Peyer's patch (tissue), 4 donors: ENCODE measurements at regions not wholly inside any gene's neighbourhood (a gene's known extent, or its start where the extent isn't known, plus 50 kb on each side); places are given as distances from the start of the nearest gene placed in this dataset.
A peak's percentile ranks its signal among the peaks of the same experiment; 100 is the strongest.
"Not testable (repeated sequence)": the region's sequence is repeated elsewhere in the genome, so short reads cannot be mapped to it uniquely, and the experiment has no call there.

Source experiments
- DNase-seq, 3 donors: peaks; one replicate each; pipeline ENCODE4 v3.0.0-alpha.2; 2017 to 2019
- H3K27ac ChIP-seq, 4 donors: fragments of 200-600 bp; sonication (generic); one replicate each; pipeline ENCODE4 v1.5.1; 2016 to 2019
- H3K27me3 ChIP-seq, 2 donors: fragments of 200-600 bp; sonication (generic); one replicate each; pipeline ENCODE4 v1.5.1; 2019
- H3K36me3 ChIP-seq, 3 donors: fragments of 200-600 bp; sonication (generic); one replicate each; pipeline ENCODE4 v1.5.1; 2016 to 2019
- H3K4me1 ChIP-seq, 4 donors: fragments of 200-600 bp; sonication (generic); one replicate each; pipeline ENCODE4 v1.5.1; 2016 to 2019
- H3K4me3 ChIP-seq, 4 donors: fragments of 200-600 bp; sonication (generic); 1 replicate in 3 of 4; 2 replicates in 1 of 4; pipeline ENCODE4 v1.5.1; 2016 to 2019; ENCODE audit warnings: mild to moderate bottlenecking in 1 of 4
- H3K9me3 ChIP-seq, 4 donors: fragments of 200-600 bp; sonication (generic); one replicate each; pipeline ENCODE4 v1.5.1; 2016 to 2019; ENCODE audit warnings: mild to moderate bottlenecking in 1 of 4
- CTCF ChIP-seq, 6 experiments: fragments of 450-650 bp in 4 of 6; fragments of 200-600 bp in 2 of 6; sonication (generic) in 1 of 6; IDR thresholded peaks; one replicate each; pipeline ENCODE4 v1.5.1; 2017 to 2019; ENCODE audit warnings: antibody characterized with exemption in 6 of 6, mild to moderate bottlenecking in 3 of 6, moderate library complexity in 1 of 6
- POLR2A ChIP-seq, 2 donors: fragments of 450-650 bp; IDR thresholded peaks; one replicate each; pipeline ENCODE4 v1.5.1; 2017; ENCODE audit warnings: antibody characterized with exemption in 2 of 2, mild to moderate bottlenecking in 2 of 2, moderate library complexity in 2 of 2

- no peak for DNase-seq
- peaks cover 0 to 3% (median 0%) of the 10 kb centered on the region in 4 donors for H3K9me3 ChIP-seq
- no peaks in the 10 kb centered on the region for H3K4me1 ChIP-seq
- H3K27me3 ChIP-seq, result no peaks in the 10 kb centered on the region
- no peak overlapping the region for H3K27ac ChIP-seq
- TF ChIP-seq CTCF (IDR thresholded peaks at IDR 0.05), result no peak
- TF ChIP-seq POLR2A (IDR thresholded peaks at IDR 0.05), result no peak
- no peak overlapping the region for H3K4me3 ChIP-seq
- no peaks in the 10 kb centered on the region for H3K36me3 ChIP-seq
These were observed 93.8 kb upstream of the EPB41L4A start for GRCh38 chr5:112512901-112513300.

DNA sequence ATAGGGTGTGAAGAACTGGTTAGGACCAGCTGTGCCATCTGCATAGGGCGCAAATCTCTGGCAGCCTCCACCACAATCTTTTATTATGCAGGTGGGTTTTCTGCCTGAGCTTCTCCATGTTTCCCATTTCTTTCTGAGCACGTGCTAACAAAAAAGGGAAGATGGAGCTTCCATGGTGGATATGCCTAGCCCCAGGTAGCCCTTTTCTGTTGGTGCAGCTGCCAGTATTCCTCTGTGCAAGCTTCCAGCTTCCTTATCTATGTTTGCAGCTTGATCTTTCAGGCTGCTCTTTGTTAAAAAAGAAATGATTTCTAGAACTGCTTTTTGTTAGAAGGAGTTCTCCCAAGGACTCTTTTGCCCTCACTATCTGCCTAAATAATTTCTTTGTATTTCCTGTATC lies 95.0 kb upstream of the EPB41L4A start:
- no peak overlapping the region for H3K4me3 ChIP-seq
- peaks cover 0 to 3% (median 0%) of the 10 kb centered on the region in 4 donors for H3K9me3 ChIP-seq
- H3K36me3 ChIP-seq, result no peaks in the 10 kb centered on the region
- H3K27me3 ChIP-seq, result no peaks in the 10 kb centered on the region
- no peak overlapping the region for H3K27ac ChIP-seq
- no peak for DNase-seq
- TF ChIP-seq CTCF (IDR thresholded peaks at IDR 0.05) (no peak), POLR2A (IDR thresholded peaks at IDR 0.05) (no peak)
- no peaks in the 10 kb centered on the region for H3K4me1 ChIP-seq

GRCh38 chr5:112520474-112520873 lies 101.4 kb upstream of the EPB41L4A start:
- not testable (repeated sequence) for H3K27me3 ChIP-seq, H3K36me3 ChIP-seq, H3K4me3 ChIP-seq, H3K9me3 ChIP-seq, H3K4me1 ChIP-seq, DNase-seq
- H3K27ac ChIP-seq, result peak overlapping the region in 2 of 4 donors; percentile 59 to 85

- H3K4me1 ChIP-seq, result not testable (repeated sequence)
- DNase-seq, result peak; percentile 43 to 67 (median 54)
- peak overlapping the region in 2 of 4 donors; percentile 59 to 85 for H3K27ac ChIP-seq
These were observed 104.0 kb upstream of the EPB41L4A start for GRCh38 chr5:112522891-112523673.

DNA sequence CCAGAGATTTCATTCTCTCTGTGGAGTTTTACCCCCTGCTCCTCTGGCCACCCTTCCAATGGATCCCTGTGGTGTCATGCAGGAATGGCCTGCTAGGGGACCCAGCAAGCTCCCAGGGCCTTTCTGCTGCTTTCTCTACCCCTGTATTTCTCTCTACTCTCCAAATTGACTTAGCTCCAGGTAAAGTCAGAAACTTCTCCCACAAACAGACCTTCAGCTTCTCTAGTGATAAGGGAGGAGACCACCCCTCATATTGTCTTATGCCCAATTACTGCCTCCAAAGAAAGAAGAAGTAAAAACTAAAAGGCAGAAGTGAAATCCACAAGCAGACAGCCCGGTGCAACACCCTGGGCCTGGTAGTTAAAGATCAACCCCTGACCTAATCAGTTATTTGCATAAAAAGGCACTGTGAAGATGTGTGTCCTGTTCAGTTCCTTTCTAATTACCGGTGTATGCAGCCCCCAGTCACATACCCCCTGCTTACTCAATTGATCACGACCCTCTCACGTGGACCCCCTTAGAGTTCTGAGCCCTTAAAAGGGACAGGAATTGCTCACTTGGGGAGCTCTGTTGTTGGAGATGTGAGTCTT lies 104.7 kb upstream of the EPB41L4A start:
- Histone ChIP-seq H3K4me3 (peak overlapping the region in 1 of 4 donors; percentile 27), H3K27ac (peak overlapping the region in 2 of 4 donors; percentile 65 to 85)
- peak in 2 of 3 donors; percentile 61 to 70 for DNase-seq
- H3K36me3 ChIP-seq, H3K4me1 ChIP-seq, H3K9me3 ChIP-seq, H3K27me3 ChIP-seq: not testable (repeated sequence)

More at GRCh38 chr5:112522891-112523673, 104.0 kb upstream of the EPB41L4A start:
- H3K4me3 ChIP-seq, H3K36me3 ChIP-seq, H3K27me3 ChIP-seq, H3K9me3 ChIP-seq: not testable (repeated sequence)

GRCh38 chr5:112525217-112525616 lies 106.1 kb upstream of the EPB41L4A start:
- no peak for DNase-seq
- H3K9me3 ChIP-seq, result no peaks in the 10 kb centered on the region
- H3K27ac ChIP-seq, result peak overlapping the region in 1 of 4 donors; percentile 85
- no peaks in the 10 kb centered on the region for H3K27me3 ChIP-seq
- no peak for TF ChIP-seq POLR2A (IDR thresholded peaks at IDR 0.05)
- TF ChIP-seq CTCF (IDR thresholded peaks at IDR 0.05), result no peak
- H3K36me3 ChIP-seq, result no peaks in the 10 kb centered on the region
- H3K4me3 ChIP-seq, result no peak overlapping the region
- peaks cover 0 to 7% (median 2%) of the 10 kb centered on the region in 4 donors for H3K4me1 ChIP-seq

DNA sequence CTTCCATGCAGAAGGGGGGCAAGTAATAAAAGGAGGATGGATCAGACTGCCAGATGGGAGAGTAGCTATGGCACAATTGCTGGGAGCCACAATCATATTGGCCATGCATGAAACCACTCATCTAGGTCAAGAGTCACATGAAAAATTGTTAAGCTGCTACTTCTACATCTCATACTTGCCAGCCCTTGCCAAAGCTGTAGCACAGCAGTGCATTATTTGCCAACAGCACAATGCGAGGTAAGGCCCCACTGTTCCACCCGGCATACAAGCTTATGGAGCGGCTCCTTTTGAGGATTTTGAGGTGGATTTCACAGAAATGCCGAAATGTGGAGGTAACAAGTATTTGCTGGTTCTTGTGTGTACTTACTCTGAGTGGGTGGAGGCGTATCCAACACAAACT lies 109.9 kb upstream of the EPB41L4A start:
- Histone ChIP-seq H3K9me3 (no peaks in the 10 kb centered on the region), H3K4me1 (peaks cover 0 to 4% (median 0%) of the 10 kb centered on the region in 4 donors), H3K36me3 (no peaks in the 10 kb centered on the region), H3K27ac (no peak overlapping the region), H3K27me3 (no peaks in the 10 kb centered on the region), H3K4me3 (no peak overlapping the region)
- TF ChIP-seq POLR2A (IDR thresholded peaks at IDR 0.05) (no peak), CTCF (IDR thresholded peaks at IDR 0.05) (no peak)
- DNase-seq, result no peak
